Panc1 (cell line): ENCODE measurements at regions not wholly inside any gene's neighbourhood (a gene's known extent, or its start where the extent isn't known, plus 50 kb on each side); places are given as distances from the start of the nearest gene placed in this dataset.

Experiments used
- ATAC-seq: fragments of 200-7000 bp; cut with Tn5 transposase; 2 replicates; pipeline ENCODE4 v1.9.1; 2020; ENCODE audit warnings: mild to moderate bottlenecking, moderate library complexity
- BruUV-seq: library from RNA; stranded (reverse); fragments of 400-500 nt; replicated peaks from 2 replicates; lab custom pipeline; 2021; lab: Mats Ljungman, UMichigan
- CTCF ChIA-PET: fragments of 300-600 bp; sonication (Branson Sonifier 250); formaldehyde crosslinking; loops from one replicate; lab custom pipeline; 2022; ENCODE audit warnings: antibody characterized with exemption; lab: Charles Lee
- POLR2A ChIA-PET: fragments of 300-600 bp; sonication (Branson Sonifier 250); formaldehyde crosslinking; loops from one replicate; lab custom pipeline; 2022; ENCODE audit warnings: antibody characterized with exemption; lab: Charles Lee
- DNase-seq: peaks from one replicate; pipeline ENCODE4 v3.0.0-alpha.2; 2010; ENCODE audit warnings: low read depth, low spot score
- H3K27ac ChIP-seq: 2 replicates; pipeline ENCODE4 v1.5.1; 2011; ENCODE audit warnings: mild to moderate bottlenecking, low read length, inconsistent platforms
- H3K27me3 ChIP-seq: fragments of 200-500 bp; sonication (Bioruptor generic); 2 replicates; pipeline ENCODE4 v1.6.0; 2014; ENCODE audit warnings: low read length, inconsistent platforms; ENCODE audit not compliant: control insufficient read depth, insufficient read depth
- H3K36me3 ChIP-seq: fragments of 200-500 bp; sonication (Bioruptor generic); 2 replicates; pipeline ENCODE4 v1.5.1; 2014; ENCODE audit warnings: inconsistent platforms, mild to moderate bottlenecking, low read length, moderate library complexity; ENCODE audit not compliant: control insufficient read depth, insufficient read depth
- H3K4me1 ChIP-seq: 2 replicates; pipeline ENCODE4 v1.5.1; 2011; ENCODE audit warnings: inconsistent platforms, mild to moderate bottlenecking, low read length, moderate library complexity; ENCODE audit not compliant: control insufficient read depth, insufficient read depth
- H3K4me3 ChIP-seq, 2 experiments: 2 replicates each; pipeline ENCODE4 v1.5.1; 2011 to 2012; ENCODE audit warnings: low read depth in 2 of 2, low read length in 2 of 2, mild to moderate bottlenecking in 2 of 2, inconsistent platforms in 1 of 2, moderate library complexity in 1 of 2
- H3K9me3 ChIP-seq: fragments of 200-500 bp; sonication (Bioruptor generic); 2 replicates; pipeline ENCODE4 v1.5.1; 2014; ENCODE audit warnings: low read depth, mild to moderate bottlenecking, inconsistent platforms, low read length, moderate library complexity; ENCODE audit not compliant: control insufficient read depth, insufficient read depth
- POLR2AphosphoS5 ChIP-seq: IDR thresholded peaks from 2 replicates; pipeline ENCODE4 v1.6.1; 2012; ENCODE audit warnings: mild to moderate bottlenecking, low read depth, low read length, moderate library complexity
- SIN3A ChIP-seq: IDR thresholded peaks from 2 replicates; pipeline ENCODE4 v1.6.1; 2012; ENCODE audit warnings: low read depth, mild to moderate bottlenecking, low read length, moderate library complexity, borderline replicate concordance; ENCODE audit not compliant: insufficient read depth
- TCF7L2 ChIP-seq: IDR thresholded peaks from 2 replicates; pipeline ENCODE4 v1.6.1; 2011; ENCODE audit warnings: mild to moderate bottlenecking, low read depth, low read length, inconsistent platforms
- in situ Hi-C: cut with HindIII; loops from 2 replicates; pipeline ENCODE4 v1.10.0; 2016; ENCODE audit warnings: low sequenced_read_pairs, low pct_unique_long_range_greater_than_20kb
- intact Hi-C: fragments of 100-400 bp; cut with micrococcal nuclease; formaldehyde crosslinking; loops from one replicate; pipeline ENCODE4 v1.10.0; 2022; ENCODE audit not compliant: unreplicated experiment
- TF ChIP-seq, protein P1 (sequence below): fragments of 450-650 bp; IDR thresholded peaks from 2 replicates; pipeline ENCODE4 v1.5.1; 2017; ENCODE audit warnings: mild to moderate bottlenecking
- TF ChIP-seq, protein P2 (sequence below), 2 experiments: IDR thresholded peaks; 2 replicates each; pipeline ENCODE4 v1.6.1; 2011 to 2012; ENCODE audit warnings: low read depth in 2 of 2, control low read depth in 1 of 2, low read length in 1 of 2, mild to moderate bottlenecking in 1 of 2, moderate library complexity in 1 of 2; ENCODE audit not compliant: insufficient read depth in 1 of 2

DNA sequence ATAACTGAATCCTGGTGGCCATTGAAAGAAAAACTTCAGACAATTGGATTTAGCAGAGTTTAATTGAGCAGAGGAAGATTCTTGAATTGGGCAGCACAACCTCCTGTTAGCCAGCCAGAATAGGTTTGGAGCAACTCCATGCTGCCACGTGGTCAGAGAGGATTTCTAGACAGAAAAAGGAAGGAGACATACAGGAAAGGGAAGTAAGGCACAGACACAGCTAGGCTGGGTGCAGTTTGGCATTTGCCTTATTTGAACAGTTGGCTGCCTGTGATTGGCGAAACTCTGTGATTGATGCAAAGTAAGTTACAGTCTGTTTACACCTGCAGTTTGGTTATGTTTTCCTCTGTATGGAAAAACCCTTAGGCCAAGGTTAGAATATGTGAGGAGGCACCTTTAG is 85.8 kb upstream of the SPATA13 start:
- in situ Hi-C loops (no loop called here), intact Hi-C loops (no loop called here)
- POLR2A ChIA-PET = no interaction called here
- DNase-seq (no peak), ATAC-seq (no peak)
- CTCF ChIA-PET = no interaction called here
- TF ChIP-seq, protein P1, sequence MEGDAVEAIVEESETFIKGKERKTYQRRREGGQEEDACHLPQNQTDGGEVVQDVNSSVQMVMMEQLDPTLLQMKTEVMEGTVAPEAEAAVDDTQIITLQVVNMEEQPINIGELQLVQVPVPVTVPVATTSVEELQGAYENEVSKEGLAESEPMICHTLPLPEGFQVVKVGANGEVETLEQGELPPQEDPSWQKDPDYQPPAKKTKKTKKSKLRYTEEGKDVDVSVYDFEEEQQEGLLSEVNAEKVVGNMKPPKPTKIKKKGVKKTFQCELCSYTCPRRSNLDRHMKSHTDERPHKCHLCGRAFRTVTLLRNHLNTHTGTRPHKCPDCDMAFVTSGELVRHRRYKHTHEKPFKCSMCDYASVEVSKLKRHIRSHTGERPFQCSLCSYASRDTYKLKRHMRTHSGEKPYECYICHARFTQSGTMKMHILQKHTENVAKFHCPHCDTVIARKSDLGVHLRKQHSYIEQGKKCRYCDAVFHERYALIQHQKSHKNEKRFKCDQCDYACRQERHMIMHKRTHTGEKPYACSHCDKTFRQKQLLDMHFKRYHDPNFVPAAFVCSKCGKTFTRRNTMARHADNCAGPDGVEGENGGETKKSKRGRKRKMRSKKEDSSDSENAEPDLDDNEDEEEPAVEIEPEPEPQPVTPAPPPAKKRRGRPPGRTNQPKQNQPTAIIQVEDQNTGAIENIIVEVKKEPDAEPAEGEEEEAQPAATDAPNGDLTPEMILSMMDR = no peak
- H3K36me3 ChIP-seq = no peaks in the 10 kb centered on the region
- no peaks in the 10 kb centered on the region for H3K27me3 ChIP-seq
- no TSS peak for BruUV-seq
- H3K9me3 ChIP-seq = no peaks in the 10 kb centered on the region
- no peaks in the 10 kb centered on the region for H3K4me1 ChIP-seq
- no peak overlapping the region for H3K27ac ChIP-seq
- no peak overlapping the region for H3K4me3 ChIP-seq

DNA sequence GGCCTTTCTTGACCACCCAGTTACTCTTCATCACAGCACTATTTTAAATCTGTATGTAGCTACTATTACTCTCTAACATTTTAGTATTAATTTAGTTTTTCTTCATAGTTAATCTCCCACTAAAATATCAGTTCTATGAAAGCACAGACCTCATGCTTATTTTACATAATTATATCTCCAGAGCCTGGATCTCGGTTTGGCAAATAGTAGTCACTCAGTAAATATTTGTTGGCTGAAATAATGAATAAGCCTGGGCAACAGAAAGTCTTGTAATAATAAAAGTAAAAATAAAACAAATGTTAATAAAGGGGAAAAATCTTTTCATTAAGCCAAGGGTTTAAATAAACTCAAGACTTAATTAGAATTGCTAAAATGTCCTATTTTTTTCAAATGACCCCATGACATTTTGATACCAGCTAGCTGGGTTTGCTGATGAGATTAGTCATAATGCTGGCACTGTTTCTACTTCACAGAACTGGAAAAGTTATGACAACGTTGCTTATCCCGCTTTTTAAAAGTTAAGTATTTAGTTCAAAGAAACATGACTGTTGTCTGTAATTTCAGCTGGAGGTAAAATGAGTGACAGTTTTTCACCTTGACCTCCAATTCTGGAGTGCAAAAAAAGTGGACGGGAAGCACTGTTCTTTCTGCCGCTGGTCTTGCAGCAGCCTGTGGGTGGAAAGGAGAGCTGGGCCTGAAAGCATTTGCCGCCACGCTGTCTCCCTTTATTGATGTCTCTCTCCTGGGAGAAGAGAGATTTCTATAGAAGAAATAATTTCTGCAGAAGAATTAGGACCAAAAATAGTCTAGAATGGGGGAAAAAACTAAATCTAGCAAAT is 85.2 kb upstream of the SPATA13 start:
- TF ChIP-seq, protein P1 = no peak
- no peak for TF ChIP-seq TCF7L2
- no peak for TF ChIP-seq SIN3A
- TF ChIP-seq POLR2AphosphoS5 = no peak
- TF ChIP-seq, protein P2, sequence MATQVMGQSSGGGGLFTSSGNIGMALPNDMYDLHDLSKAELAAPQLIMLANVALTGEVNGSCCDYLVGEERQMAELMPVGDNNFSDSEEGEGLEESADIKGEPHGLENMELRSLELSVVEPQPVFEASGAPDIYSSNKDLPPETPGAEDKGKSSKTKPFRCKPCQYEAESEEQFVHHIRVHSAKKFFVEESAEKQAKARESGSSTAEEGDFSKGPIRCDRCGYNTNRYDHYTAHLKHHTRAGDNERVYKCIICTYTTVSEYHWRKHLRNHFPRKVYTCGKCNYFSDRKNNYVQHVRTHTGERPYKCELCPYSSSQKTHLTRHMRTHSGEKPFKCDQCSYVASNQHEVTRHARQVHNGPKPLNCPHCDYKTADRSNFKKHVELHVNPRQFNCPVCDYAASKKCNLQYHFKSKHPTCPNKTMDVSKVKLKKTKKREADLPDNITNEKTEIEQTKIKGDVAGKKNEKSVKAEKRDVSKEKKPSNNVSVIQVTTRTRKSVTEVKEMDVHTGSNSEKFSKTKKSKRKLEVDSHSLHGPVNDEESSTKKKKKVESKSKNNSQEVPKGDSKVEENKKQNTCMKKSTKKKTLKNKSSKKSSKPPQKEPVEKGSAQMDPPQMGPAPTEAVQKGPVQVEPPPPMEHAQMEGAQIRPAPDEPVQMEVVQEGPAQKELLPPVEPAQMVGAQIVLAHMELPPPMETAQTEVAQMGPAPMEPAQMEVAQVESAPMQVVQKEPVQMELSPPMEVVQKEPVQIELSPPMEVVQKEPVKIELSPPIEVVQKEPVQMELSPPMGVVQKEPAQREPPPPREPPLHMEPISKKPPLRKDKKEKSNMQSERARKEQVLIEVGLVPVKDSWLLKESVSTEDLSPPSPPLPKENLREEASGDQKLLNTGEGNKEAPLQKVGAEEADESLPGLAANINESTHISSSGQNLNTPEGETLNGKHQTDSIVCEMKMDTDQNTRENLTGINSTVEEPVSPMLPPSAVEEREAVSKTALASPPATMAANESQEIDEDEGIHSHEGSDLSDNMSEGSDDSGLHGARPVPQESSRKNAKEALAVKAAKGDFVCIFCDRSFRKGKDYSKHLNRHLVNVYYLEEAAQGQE (IDR thresholded peaks at IDR 0.05; ENCODE audit: insufficient read depth in 1 of 2, low read depth in 2 of 2, low read length in 1 of 2) = no peak
- ATAC-seq (no peak), DNase-seq (no peak)
- BruUV-seq = no TSS peak
- ChIA-PET POLR2A (no interaction called here), CTCF (no interaction called here)
- Histone ChIP-seq H3K4me1 (no peaks in the 10 kb centered on the region), H3K36me3 (no peaks in the 10 kb centered on the region), H3K9me3 (no peaks in the 10 kb centered on the region), H3K27ac (no peak overlapping the region), H3K27me3 (no peaks in the 10 kb centered on the region), H3K4me3 (no peak overlapping the region)
- in situ Hi-C loops = no loop called here
- intact Hi-C loops = no loop called here
